ENCODE measurements at regions not wholly inside any gene's neighbourhood (a gene's known extent, or its start where the extent isn't known, plus 50 kb on each side); places are given as distances from the start of the nearest gene placed in this dataset.
A peak's percentile ranks its signal among the peaks of the same experiment; 100 is the strongest.

DNA sequence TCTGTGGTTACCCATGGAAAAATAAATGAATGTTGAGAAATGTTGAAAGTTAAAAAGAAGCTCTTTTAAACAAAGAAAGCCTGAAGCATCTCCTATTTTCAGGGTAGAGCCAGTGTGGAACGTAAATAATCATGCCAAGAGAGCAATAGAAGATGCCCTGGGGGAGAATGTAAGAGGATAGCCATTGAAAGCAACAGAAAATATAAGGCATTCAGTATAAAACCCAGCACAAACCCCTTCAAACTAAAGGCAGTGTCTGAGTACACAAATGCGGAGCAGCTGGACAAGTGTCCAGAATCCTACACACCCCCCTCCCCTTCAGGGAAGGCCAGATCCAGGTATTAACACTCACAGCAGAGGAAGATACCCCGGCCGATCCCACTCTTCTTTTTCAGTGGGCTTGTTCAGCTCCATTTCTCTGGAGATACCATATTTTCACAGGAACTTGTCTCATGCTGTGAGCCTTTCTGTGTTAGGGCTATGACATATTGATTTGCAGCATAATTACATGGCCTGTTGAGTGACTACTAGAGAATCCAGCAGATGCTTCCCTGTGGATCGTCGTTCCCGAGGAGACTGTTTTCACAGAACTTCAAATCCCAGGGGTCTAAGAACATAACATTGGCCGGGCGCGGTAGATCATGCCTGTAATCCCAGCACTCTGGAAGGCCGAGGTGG lies 101.2 kb downstream of the PLK2 start:
- ChIA-PET POLR2A (no interaction called here), CTCF (no interaction called here)
- TF ChIP-seq, protein P1, sequence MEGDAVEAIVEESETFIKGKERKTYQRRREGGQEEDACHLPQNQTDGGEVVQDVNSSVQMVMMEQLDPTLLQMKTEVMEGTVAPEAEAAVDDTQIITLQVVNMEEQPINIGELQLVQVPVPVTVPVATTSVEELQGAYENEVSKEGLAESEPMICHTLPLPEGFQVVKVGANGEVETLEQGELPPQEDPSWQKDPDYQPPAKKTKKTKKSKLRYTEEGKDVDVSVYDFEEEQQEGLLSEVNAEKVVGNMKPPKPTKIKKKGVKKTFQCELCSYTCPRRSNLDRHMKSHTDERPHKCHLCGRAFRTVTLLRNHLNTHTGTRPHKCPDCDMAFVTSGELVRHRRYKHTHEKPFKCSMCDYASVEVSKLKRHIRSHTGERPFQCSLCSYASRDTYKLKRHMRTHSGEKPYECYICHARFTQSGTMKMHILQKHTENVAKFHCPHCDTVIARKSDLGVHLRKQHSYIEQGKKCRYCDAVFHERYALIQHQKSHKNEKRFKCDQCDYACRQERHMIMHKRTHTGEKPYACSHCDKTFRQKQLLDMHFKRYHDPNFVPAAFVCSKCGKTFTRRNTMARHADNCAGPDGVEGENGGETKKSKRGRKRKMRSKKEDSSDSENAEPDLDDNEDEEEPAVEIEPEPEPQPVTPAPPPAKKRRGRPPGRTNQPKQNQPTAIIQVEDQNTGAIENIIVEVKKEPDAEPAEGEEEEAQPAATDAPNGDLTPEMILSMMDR (IDR thresholded peaks at IDR 0.05; ENCODE audit: low read depth, low read length) = no peak
- H3K4me3 ChIP-seq (ENCODE audit: low read depth, low read length) = no peak overlapping the region
- H3K27me3 ChIP-seq (ENCODE audit: control insufficient read depth, insufficient read depth, low read length) = no peaks in the 10 kb centered on the region
- H3K9me3 ChIP-seq (ENCODE audit: control insufficient read depth, insufficient read depth, low read length) = no peaks in the 10 kb centered on the region
- DNase-seq (ENCODE audit: low read depth, low spot score) = no peak
- no peak overlapping the region for H3K27ac ChIP-seq (ENCODE audit: low read depth, low read length)

DNA sequence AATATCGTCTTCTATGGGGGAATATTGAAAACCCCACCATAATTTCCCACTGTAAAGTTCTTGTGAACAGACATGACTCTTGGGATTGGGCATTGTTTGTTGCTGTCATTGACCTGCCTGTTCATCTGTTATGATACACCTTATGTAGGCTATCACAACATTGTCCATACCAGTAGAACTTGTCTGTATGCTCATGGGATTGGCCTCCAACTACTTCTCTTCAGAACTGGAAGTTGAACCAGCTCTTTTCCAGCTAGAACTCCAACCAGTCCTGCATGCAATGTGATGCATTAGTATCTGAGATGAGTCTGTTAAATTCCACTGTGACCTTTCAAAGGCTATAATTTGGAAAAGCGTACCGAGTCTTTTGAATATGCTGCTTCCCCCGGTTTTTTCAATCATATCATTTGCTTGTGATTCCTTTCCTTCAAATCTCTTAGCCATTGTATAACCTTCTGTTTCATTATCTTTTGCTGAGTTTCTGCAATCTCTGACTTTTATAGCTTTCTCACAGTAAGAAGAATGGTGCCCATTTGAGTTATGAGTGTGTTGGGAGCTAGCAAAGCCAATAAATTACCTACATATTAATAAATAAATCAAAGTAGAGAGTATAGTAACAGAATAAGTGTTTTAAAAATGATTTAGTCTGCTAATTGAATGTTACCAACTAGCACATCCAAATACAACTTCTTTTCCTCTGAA lies 101.9 kb downstream of the PLK2 start:
- H3K9me3 ChIP-seq (ENCODE audit: control insufficient read depth, insufficient read depth, low read length) = no peaks in the 10 kb centered on the region
- CTCF ChIA-PET = no interaction called here
- no peak overlapping the region for H3K4me3 ChIP-seq (ENCODE audit: low read depth, low read length)
- no peak for DNase-seq (ENCODE audit: low read depth, low spot score)
- POLR2A ChIA-PET = interaction anchor here (1.0 kb wide), 1 partner anchor 101 kb away, joined by 5 read pairs; no protein-coding TSS in a partner anchor
- TF ChIP-seq, protein P1 (IDR thresholded peaks at IDR 0.05; ENCODE audit: low read depth, low read length) = no peak
- H3K27ac ChIP-seq (ENCODE audit: low read depth, low read length) = no peak overlapping the region
- no peaks in the 10 kb centered on the region for H3K27me3 ChIP-seq (ENCODE audit: control insufficient read depth, insufficient read depth, low read length)

DNA sequence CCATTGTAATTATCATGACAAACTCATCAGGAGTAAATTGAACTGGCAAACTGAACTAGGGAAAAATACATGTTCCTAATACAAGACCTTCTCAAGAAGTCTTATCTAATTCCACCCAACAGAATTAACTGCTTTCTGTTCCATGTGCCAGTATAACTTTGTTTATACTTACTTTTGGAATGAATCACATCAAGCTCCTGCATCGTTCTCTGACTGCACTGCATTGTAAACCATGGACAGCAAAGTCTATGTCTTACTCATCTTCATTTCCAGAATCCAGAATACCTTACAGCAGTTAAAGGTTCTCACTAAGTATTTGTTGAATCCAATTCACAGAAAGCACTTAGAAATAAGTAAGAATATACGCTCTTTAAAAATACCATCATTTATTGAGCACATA lies 102.8 kb downstream of the PLK2 start:
- TF ChIP-seq, protein P1 (IDR thresholded peaks at IDR 0.05; ENCODE audit: low read depth, low read length) = no peak
- H3K4me3 ChIP-seq (ENCODE audit: low read depth, low read length) = no peak overlapping the region
- ChIA-PET CTCF (no interaction called here), POLR2A (interaction anchor here (1.0 kb wide), 1 partner anchor 102 kb away, joined by 5 read pairs; no protein-coding TSS in a partner anchor)
- no peaks in the 10 kb centered on the region for H3K9me3 ChIP-seq (ENCODE audit: control insufficient read depth, insufficient read depth, low read length)
- H3K27ac ChIP-seq (ENCODE audit: low read depth, low read length) = no peak overlapping the region
- no peaks in the 10 kb centered on the region for H3K27me3 ChIP-seq (ENCODE audit: control insufficient read depth, insufficient read depth, low read length)
- DNase-seq (ENCODE audit: low read depth, low spot score) = peak; percentile 13

DNA sequence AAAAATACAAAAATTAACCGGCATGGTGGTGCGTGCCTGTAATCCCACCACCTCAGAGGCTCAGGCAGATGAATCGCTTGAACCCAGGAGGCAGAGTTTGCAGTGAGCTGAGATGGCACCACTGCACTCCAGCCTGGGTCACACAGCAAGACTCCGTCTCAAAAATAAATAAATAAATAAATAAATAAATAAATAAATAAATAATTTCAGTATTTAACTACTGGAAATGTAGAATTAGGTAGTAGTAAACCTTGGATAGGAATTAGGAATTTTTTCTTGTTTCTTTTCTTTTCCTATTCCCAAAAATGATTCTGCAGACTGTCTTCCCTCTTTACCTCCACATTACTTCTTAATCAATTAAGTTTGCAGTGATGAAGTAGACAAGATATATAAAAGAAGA lies 103.2 kb downstream of the PLK2 start:
- POLR2A ChIA-PET = interaction anchor here (1.0 kb wide), 1 partner anchor 102 kb away, joined by 5 read pairs; no protein-coding TSS in a partner anchor
- CTCF ChIA-PET = interaction anchor here (0.6 kb wide), 1 partner anchor 22 kb away, joined by 3 read pairs; no protein-coding TSS in a partner anchor
- no peak for DNase-seq (ENCODE audit: low read depth, low spot score)
- H3K27me3 ChIP-seq (ENCODE audit: control insufficient read depth, insufficient read depth, low read length) = no peaks in the 10 kb centered on the region
- H3K4me3 ChIP-seq (ENCODE audit: low read depth, low read length) = no peak overlapping the region
- no peaks in the 10 kb centered on the region for H3K9me3 ChIP-seq (ENCODE audit: control insufficient read depth, insufficient read depth, low read length)
- TF ChIP-seq, protein P1 (IDR thresholded peaks at IDR 0.05; ENCODE audit: low read depth, low read length) = no peak
- H3K27ac ChIP-seq (ENCODE audit: low read depth, low read length) = no peak overlapping the region

DNA sequence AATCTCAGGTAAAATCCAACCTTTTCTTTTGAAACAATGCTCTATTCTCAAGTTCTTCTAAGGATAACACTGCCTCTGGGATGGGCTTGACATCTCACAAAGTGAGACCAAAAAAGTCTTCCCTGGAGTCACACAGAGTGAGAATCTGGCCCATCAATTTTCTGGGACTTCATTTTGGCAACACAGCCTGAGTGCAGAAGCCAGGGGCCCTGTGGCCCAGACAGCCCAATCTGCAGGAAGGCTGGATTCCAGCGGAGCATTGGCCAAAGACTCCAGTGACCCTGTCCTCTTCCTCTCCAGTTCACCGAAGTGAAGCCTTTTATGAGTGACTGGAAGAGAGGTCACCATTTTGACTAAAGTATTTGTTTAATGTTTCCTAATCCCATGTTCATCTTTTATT lies 105.1 kb downstream of the PLK2 start:
- no peak for DNase-seq (ENCODE audit: low read depth, low spot score)
- H3K27me3 ChIP-seq (ENCODE audit: control insufficient read depth, insufficient read depth, low read length) = no peaks in the 10 kb centered on the region
- no peaks in the 10 kb centered on the region for H3K9me3 ChIP-seq (ENCODE audit: control insufficient read depth, insufficient read depth, low read length)
- H3K4me3 ChIP-seq (ENCODE audit: low read depth, low read length) = no peak overlapping the region
- no peak overlapping the region for H3K27ac ChIP-seq (ENCODE audit: low read depth, low read length)
- CTCF ChIA-PET = no interaction called here
- POLR2A ChIA-PET = no interaction called here
- TF ChIP-seq, protein P1 (IDR thresholded peaks at IDR 0.05; ENCODE audit: low read depth, low read length) = no peak
